Body of pancreas (tissue), 4 donors: ENCODE measurements at regions not wholly inside any gene's neighbourhood (a gene's known extent, or its start where the extent isn't known, plus 50 kb on each side); places are given as distances from the start of the nearest gene placed in this dataset.
"Not testable (repeated sequence)": the region's sequence is repeated elsewhere in the genome, so short reads cannot be mapped to it uniquely, and the experiment has no call there.

ENCODE experiments used
- ATAC-seq: fragments of 150-250 bp; one replicate; pipeline ENCODE4 v1.9.1; 2016
- DNase-seq, 4 donors: peaks; one replicate each; pipeline ENCODE4 v3.0.0-alpha.2; 2019
- H3K27ac ChIP-seq, 4 donors: fragments of 200-600 bp; sonication (generic); 1 replicate in 3 of 4; 2 replicates in 1 of 4; pipeline versions ENCODE4 v1.5.1 to v1.6.1; 2016 to 2019; ENCODE audit warnings: mild to moderate bottlenecking in 1 of 4, mixed read lengths in 1 of 4, moderate library complexity in 1 of 4
- H3K27me3 ChIP-seq, 2 donors: fragments of 200-600 bp; sonication (generic); one replicate each; pipeline ENCODE4 v1.6.0; 2016; ENCODE audit warnings: mild to moderate bottlenecking in 1 of 2
- H3K36me3 ChIP-seq, 2 donors: fragments of 200-600 bp; sonication (generic); replicated peaks in 1 of 2; 2 replicates each; pipeline ENCODE4 v1.5.1; 2016; ENCODE audit warnings: low read depth in 2 of 2; ENCODE audit not compliant: insufficient read depth in 1 of 2
- H3K4me1 ChIP-seq: fragments of 200-600 bp; sonication (generic); one replicate; pipeline ENCODE4 v1.6.0; 2016
- H3K4me3 ChIP-seq, 2 donors: fragments of 200-600 bp; sonication (generic); 1 replicate in 1 of 2; 2 replicates in 1 of 2; pipeline ENCODE4 v1.5.1; 2016 to 2019
- H3K9me3 ChIP-seq, 3 donors: fragments of 200-600 bp; sonication (generic); 1 replicate in 2 of 3; 2 replicates in 1 of 3; pipeline ENCODE4 v1.5.1; 2016
- POLR2A ChIP-seq, 3 donors: fragments of 450-650 bp; IDR thresholded peaks; one replicate each; pipeline ENCODE4 v1.6.1; 2016; ENCODE audit warnings: antibody characterized with exemption in 3 of 3, mild to moderate bottlenecking in 2 of 3
- WGBS, 2 donors: methylation state at CpG; one replicate each; pipeline ENCODE4 v1.1.5; 2017; 5-methylcytosine and 5-hydroxymethylcytosine counted together
- intact Hi-C: fragments of 100-400 bp; cut with DNase I; formaldehyde crosslinking; loops from one replicate; pipeline ENCODE4 v1.15.1; 2023
- TF ChIP-seq, protein P1 (sequence below), 7 experiments: fragments of 450-650 bp in 4 of 7; fragments of 200-600 bp in 3 of 7; sonication (generic) in 3 of 7; IDR thresholded peaks; one replicate each; pipeline ENCODE4 v1.5.1; 2016 to 2019; ENCODE audit warnings: antibody characterized with exemption in 7 of 7

DNA sequence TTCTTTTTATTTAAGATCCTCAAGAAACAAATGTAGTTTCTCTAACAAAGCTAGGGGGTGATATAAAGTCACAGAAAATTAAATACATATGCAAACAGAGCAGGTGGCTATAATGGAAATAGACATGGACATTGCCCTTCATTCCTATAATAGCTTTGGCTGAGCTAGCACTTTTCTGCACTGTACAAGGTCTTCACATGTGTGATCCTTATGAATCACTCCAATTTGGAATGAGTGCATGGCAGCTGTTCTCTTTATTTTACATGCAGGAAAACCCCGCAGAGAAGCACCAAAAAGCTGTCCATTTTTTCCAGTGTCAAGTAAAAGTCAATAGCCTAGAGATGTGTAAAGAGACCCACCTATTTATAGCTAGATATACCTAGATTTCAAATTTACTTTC, 747.4 kb upstream of the SLC8A1 start:
- DNase-seq (no peak), ATAC-seq (no peak)
- Histone ChIP-seq H3K9me3 (no peaks in the 10 kb centered on the region), H3K4me3 (no peak overlapping the region), H3K4me1 (no peaks in the 10 kb centered on the region), H3K36me3 (no peaks in the 10 kb centered on the region), H3K27ac (no peak overlapping the region), H3K27me3 (no peaks in the 10 kb centered on the region)
- WGBS, 2 donors: 64 to 75% methylated on average over 1 of the region's 1 CpG
- TF ChIP-seq, protein P1, sequence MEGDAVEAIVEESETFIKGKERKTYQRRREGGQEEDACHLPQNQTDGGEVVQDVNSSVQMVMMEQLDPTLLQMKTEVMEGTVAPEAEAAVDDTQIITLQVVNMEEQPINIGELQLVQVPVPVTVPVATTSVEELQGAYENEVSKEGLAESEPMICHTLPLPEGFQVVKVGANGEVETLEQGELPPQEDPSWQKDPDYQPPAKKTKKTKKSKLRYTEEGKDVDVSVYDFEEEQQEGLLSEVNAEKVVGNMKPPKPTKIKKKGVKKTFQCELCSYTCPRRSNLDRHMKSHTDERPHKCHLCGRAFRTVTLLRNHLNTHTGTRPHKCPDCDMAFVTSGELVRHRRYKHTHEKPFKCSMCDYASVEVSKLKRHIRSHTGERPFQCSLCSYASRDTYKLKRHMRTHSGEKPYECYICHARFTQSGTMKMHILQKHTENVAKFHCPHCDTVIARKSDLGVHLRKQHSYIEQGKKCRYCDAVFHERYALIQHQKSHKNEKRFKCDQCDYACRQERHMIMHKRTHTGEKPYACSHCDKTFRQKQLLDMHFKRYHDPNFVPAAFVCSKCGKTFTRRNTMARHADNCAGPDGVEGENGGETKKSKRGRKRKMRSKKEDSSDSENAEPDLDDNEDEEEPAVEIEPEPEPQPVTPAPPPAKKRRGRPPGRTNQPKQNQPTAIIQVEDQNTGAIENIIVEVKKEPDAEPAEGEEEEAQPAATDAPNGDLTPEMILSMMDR (IDR thresholded peaks at IDR 0.05): no peak
- TF ChIP-seq POLR2A (IDR thresholded peaks at IDR 0.05): no peak
- intact Hi-C loops: no loop called here

DNA sequence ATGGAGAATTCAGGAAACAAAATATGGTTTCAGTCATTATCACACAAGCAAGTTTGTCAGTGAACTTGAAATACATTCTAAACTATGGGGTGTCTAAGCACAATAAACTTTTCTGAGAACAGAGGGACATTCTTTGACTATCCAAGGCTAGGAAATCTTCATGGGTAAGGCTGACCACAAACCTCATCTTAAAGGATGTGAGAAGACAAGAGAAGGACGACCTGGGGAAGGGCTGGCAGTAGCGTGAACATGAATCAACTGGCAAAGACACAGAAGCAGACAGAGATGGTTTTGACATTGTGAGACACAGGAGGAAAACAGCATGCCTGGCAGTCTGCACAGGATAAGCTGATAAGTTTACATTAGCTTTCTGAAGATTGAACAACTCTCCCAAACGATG, 752.4 kb upstream of the SLC8A1 start:
- TF ChIP-seq, protein P1 (IDR thresholded peaks at IDR 0.05): no peak
- TF ChIP-seq POLR2A (IDR thresholded peaks at IDR 0.05): no peak
- ATAC-seq: no peak
- Histone ChIP-seq H3K27ac (no peak overlapping the region), H3K4me3 (no peak overlapping the region), H3K4me1 (no peaks in the 10 kb centered on the region), H3K9me3 (no peaks in the 10 kb centered on the region), H3K27me3 (no peaks in the 10 kb centered on the region), H3K36me3 (no peaks in the 10 kb centered on the region)
- intact Hi-C loops: no loop called here
- WGBS, 2 donors: 48 to 67% methylated on average over 3 of the region's 3 CpGs
- no peak for DNase-seq

DNA sequence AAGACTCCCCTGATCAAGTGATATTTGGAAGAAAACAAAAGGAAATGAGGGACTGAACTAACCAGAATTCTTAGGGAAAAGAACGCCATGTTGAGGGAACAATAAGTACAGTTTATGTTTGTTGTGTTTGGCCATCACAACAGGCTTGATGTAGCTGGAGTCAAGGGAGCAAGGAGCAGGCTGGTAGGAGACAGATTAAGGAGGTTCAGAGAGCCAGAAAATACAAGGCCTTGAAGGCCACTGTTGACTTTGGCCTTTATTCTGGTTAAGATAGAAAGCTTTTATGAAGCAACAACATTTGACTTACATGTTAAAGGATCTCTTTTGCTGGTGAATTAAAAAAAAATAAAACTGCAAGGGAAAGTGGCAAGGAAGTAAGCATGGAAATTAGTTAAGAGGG, 754.1 kb upstream of the SLC8A1 start:
- Histone ChIP-seq H3K27ac (no peak overlapping the region), H3K9me3 (no peaks in the 10 kb centered on the region), H3K36me3 (no peaks in the 10 kb centered on the region), H3K4me3 (no peak overlapping the region), H3K27me3 (no peaks in the 10 kb centered on the region), H3K4me1 (no peaks in the 10 kb centered on the region)
- intact Hi-C loops: no loop called here
- TF ChIP-seq POLR2A (IDR thresholded peaks at IDR 0.05): no peak
- TF ChIP-seq, protein P1 (IDR thresholded peaks at IDR 0.05): no peak
- WGBS, 2 donors: 38 to 65% methylated on average over 1 of the region's 1 CpG
- ATAC-seq (no peak), DNase-seq (no peak)

DNA sequence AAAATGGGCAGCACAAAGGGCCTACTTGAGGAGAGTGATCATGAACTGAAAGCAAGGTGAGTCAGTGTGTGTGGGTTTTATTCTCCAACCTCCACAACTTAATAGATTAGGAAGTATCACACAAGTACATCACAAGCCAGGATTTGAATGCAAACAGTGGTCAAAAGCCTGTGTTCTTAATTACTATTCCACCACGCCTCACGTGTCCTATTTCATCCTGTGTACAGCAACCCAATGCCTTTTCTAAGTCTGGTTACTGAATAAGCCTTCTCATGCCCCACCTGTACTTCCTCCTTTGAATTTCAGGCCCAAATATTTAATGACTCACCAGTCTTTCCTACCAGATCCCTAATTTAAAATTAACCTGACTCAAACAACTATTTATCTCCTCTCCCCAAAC, 755.7 kb upstream of the SLC8A1 start:
- intact Hi-C loops: no loop called here
- 37 to 55% methylated on average over 2 of the region's 2 CpGs for WGBS, 2 donors
- H3K4me1 ChIP-seq: no peaks in the 10 kb centered on the region
- ATAC-seq (peak; percentile 64), DNase-seq (peak in 1 of 4 donors; percentile 8)
- no peak overlapping the region for H3K4me3 ChIP-seq
- no peaks in the 10 kb centered on the region for H3K9me3 ChIP-seq
- no peaks in the 10 kb centered on the region for H3K36me3 ChIP-seq
- TF ChIP-seq, protein P1 (IDR thresholded peaks at IDR 0.05): peak in 1 of 7 experiments; percentile 9
- no peak for TF ChIP-seq POLR2A (IDR thresholded peaks at IDR 0.05)
- H3K27ac ChIP-seq: peak overlapping the region in 1 of 4 donors; percentile 7
- no peaks in the 10 kb centered on the region for H3K27me3 ChIP-seq

DNA sequence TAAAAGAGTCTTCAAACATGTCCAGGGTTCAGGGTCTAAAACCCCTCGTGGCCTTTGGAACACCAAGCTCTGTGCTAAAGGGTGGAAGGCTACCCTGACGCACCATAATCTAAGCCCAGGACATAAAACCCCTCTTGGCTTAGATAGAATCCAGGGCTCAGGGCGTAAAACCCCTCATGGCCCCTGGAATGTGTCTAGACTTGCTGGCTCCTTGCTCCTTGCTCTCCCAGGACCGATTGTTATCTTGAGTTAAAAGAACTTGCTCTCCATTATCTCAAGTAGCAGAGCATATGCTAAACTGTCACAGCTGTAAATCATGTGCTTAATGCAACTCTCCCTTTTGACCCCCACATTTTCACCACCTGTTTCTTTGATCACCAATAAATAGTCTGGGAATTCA, 758.1 kb upstream of the SLC8A1 start:
- H3K36me3 ChIP-seq, DNase-seq, H3K27me3 ChIP-seq, H3K4me1 ChIP-seq, H3K4me3 ChIP-seq, ATAC-seq, H3K9me3 ChIP-seq, H3K27ac ChIP-seq, intact Hi-C loops: not testable (repeated sequence)
- WGBS, 2 donors: 57 to 67% methylated on average over 4 of the region's 4 CpGs
